H1 (cell line): ENCODE measurements at regions not wholly inside any gene's neighbourhood (a gene's known extent, or its start where the extent isn't known, plus 50 kb on each side); places are given as distances from the start of the nearest gene placed in this dataset.

Source experiments
- CTCF ChIA-PET: fragments of 300-600 bp; sonication (Branson Sonifier 250); formaldehyde crosslinking; loops from one replicate; lab custom pipeline; 2021; ENCODE audit not compliant: partially characterized antibody; lab: Charles Lee
- POLR2A ChIA-PET: fragments of 300-600 bp; sonication (Branson Sonifier 250); formaldehyde crosslinking; loops from one replicate; lab custom pipeline; 2021; ENCODE audit warnings: inconsistent platforms; ENCODE audit not compliant: partially characterized antibody; lab: Charles Lee
- DNase-seq, 2 experiments: peaks; one replicate each; pipeline versions ENCODE4 v3.0.0 to v3.0.0-alpha.2; 2010 to 2022; ENCODE audit warnings: low spot score in 2 of 2, low read depth in 1 of 2, mixed read lengths in 1 of 2
- FAIRE-seq: peaks from 2 replicates; lab custom pipeline; 2011; peaks lifted over from hg19 to GRCh38; lab: Jason Lieb, UNC
- H2AFZ ChIP-seq: 2 replicates; pipeline ENCODE4 v1.8.1; 2012; ENCODE audit warnings: low read length, inconsistent platforms
- H2AK5ac ChIP-seq: 2 replicates; pipeline ENCODE4 v1.6.1; 2013; ENCODE audit warnings: low read depth, low read length
- H2BK120ac ChIP-seq: replicated peaks from 2 replicates; pipeline ENCODE3; 2013; ENCODE audit warnings: low read depth, low read length, inconsistent platforms
- H2BK12ac ChIP-seq: 2 replicates; pipeline ENCODE4 v1.6.1; 2013; ENCODE audit warnings: low read depth, low read length
- H2BK15ac ChIP-seq: 2 replicates; pipeline ENCODE4 v1.6.1; 2013; ENCODE audit warnings: low read length
- H2BK20ac ChIP-seq: 2 replicates; pipeline ENCODE4 v1.6.1; 2013; ENCODE audit warnings: low read length
- H2BK5ac ChIP-seq: 2 replicates; pipeline ENCODE4 v1.6.1; 2013; ENCODE audit warnings: low read depth, low read length
- H3K14ac ChIP-seq: 2 replicates; pipeline ENCODE4 v1.6.1; 2013; ENCODE audit warnings: inconsistent platforms; ENCODE audit not compliant: insufficient read length
- H3K18ac ChIP-seq: 2 replicates; pipeline ENCODE4 v1.6.1; 2013; ENCODE audit warnings: low read length; ENCODE audit errors: extremely low read depth
- H3K23ac ChIP-seq: 2 replicates; pipeline ENCODE4 v1.6.1; 2013; ENCODE audit warnings: inconsistent platforms; ENCODE audit not compliant: insufficient read length
- H3K23me2 ChIP-seq: 2 replicates; pipeline ENCODE4 v1.6.1; 2013; ENCODE audit warnings: low read depth, low read length
- H3K27ac ChIP-seq: 2 replicates; pipeline ENCODE4 v1.6.1; 2011; ENCODE audit warnings: low read depth, low read length, inconsistent platforms
- H3K27me3 ChIP-seq, 4 experiments: replicated peaks in 1 of 4; 1 replicate in 1 of 4; 2 replicates in 3 of 4; pipeline versions ENCODE4 v1.6.1 to v1.8.1; 2011 to 2013; ENCODE audit warnings: low read length in 3 of 4, mild to moderate bottlenecking in 3 of 4, inconsistent platforms in 2 of 4, mixed read lengths in 2 of 4, moderate library complexity in 1 of 4; ENCODE audit not compliant: control insufficient read depth in 3 of 4, insufficient read depth in 3 of 4; ENCODE audit errors: extremely low read depth in 1 of 4
- H3K36me3 ChIP-seq, 4 experiments: 2 replicates each; pipeline versions ENCODE4 v1.6.1 to v1.8.1; 2011 to 2013; ENCODE audit warnings: mild to moderate bottlenecking in 4 of 4, low read length in 3 of 4, moderate library complexity in 2 of 4, control low read depth in 1 of 4, inconsistent platforms in 1 of 4; ENCODE audit not compliant: insufficient read depth in 4 of 4, control insufficient read depth in 2 of 4
- H3K4ac ChIP-seq: replicated peaks from 2 replicates; pipeline ENCODE3; 2013; ENCODE audit warnings: low read length, low read depth, mixed read lengths, inconsistent platforms; ENCODE audit not compliant: insufficient read length
- H3K4me1 ChIP-seq, 4 experiments: replicated peaks in 1 of 4; 1 replicate in 1 of 4; 2 replicates in 3 of 4; pipeline versions ENCODE4 v1.6.1 to v1.8.1; 2011 to 2013; ENCODE audit warnings: low read length in 3 of 4, inconsistent platforms in 2 of 4, mixed read lengths in 1 of 4; ENCODE audit not compliant: insufficient read depth in 4 of 4, control insufficient read depth in 3 of 4
- H3K4me2 ChIP-seq, 2 experiments: 2 replicates each; pipeline versions ENCODE4 v1.6.1 to v1.8.1; 2011 to 2013; ENCODE audit warnings: low read depth in 2 of 2, low read length in 2 of 2, control low read depth in 1 of 2, inconsistent platforms in 1 of 2, mild to moderate bottlenecking in 1 of 2; ENCODE audit not compliant: insufficient read depth in 1 of 2
- H3K4me3 ChIP-seq, 4 experiments: fragments of 200-600, 300-600 bp in 1 of 4; sonication (generic), shearing (Covaris generic), sonication (Bioruptor Twin) in 1 of 4; 2 replicates each; pipeline versions ENCODE4 v1.5.1 to v1.8.1; 2011 to 2016; ENCODE audit warnings: low read length in 4 of 4, low read depth in 3 of 4, control low read depth in 2 of 4, inconsistent platforms in 2 of 4, mild to moderate bottlenecking in 2 of 4, mixed read lengths in 1 of 4, moderate library complexity in 1 of 4; ENCODE audit not compliant: insufficient read depth in 2 of 4; ENCODE audit errors: extremely low read depth in 1 of 4
- H3K56ac ChIP-seq: replicated peaks from 2 replicates; pipeline ENCODE3; 2013; ENCODE audit warnings: low read depth, mild to moderate bottlenecking, mixed read lengths, low read length, inconsistent platforms; ENCODE audit not compliant: insufficient read length
- H3K79me1 ChIP-seq: 2 replicates; pipeline ENCODE4 v1.6.1; 2013; ENCODE audit warnings: low read depth, low read length, control low read depth
- H3K79me2 ChIP-seq, 2 experiments: 2 replicates each; pipeline versions ENCODE4 v1.6.1 to v1.8.1; 2012 to 2013; ENCODE audit warnings: low read length in 2 of 2, mild to moderate bottlenecking in 2 of 2, inconsistent platforms in 1 of 2; ENCODE audit not compliant: insufficient read depth in 2 of 2, control insufficient read depth in 1 of 2
- H3K9ac ChIP-seq, 4 experiments: replicated peaks in 1 of 4; 1 replicate in 1 of 4; 2 replicates in 3 of 4; pipeline versions ENCODE4 v1.6.1 to v1.8.1; 2011 to 2013; ENCODE audit warnings: low read depth in 3 of 4, low read length in 3 of 4, control low read depth in 2 of 4, mild to moderate bottlenecking in 2 of 4, moderate library complexity in 2 of 4, inconsistent platforms in 1 of 4; ENCODE audit errors: extremely low read depth in 1 of 4
- H3K9me3 ChIP-seq, 2 experiments: 2 replicates each; pipeline versions ENCODE4 v1.6.1 to v1.8.1; 2012 to 2013; ENCODE audit warnings: mild to moderate bottlenecking in 2 of 2, moderate library complexity in 2 of 2, control low read depth in 1 of 2, inconsistent platforms in 1 of 2, low read depth in 1 of 2, low read length in 1 of 2, mixed read lengths in 1 of 2; ENCODE audit not compliant: insufficient read depth in 2 of 2
- H4K20me1 ChIP-seq, 2 experiments: replicated peaks in 1 of 2; 2 replicates each; pipeline versions ENCODE3 to v1.8.1; 2011 to 2013; ENCODE audit warnings: inconsistent platforms in 2 of 2, low read length in 2 of 2, mild to moderate bottlenecking in 1 of 2; ENCODE audit not compliant: insufficient read depth in 2 of 2, control insufficient read depth in 1 of 2
- H4K5ac ChIP-seq: 2 replicates; pipeline ENCODE4 v1.6.1; 2013; ENCODE audit warnings: low read length, low read depth, mixed read lengths, inconsistent platforms; ENCODE audit not compliant: insufficient read length
- H4K8ac ChIP-seq: 2 replicates; pipeline ENCODE4 v1.8.0; 2013; ENCODE audit warnings: mild to moderate bottlenecking, moderate library complexity, low read length, inconsistent platforms; ENCODE audit not compliant: insufficient read depth; ENCODE audit errors: extremely low read depth
- H4K91ac ChIP-seq: replicated peaks from 2 replicates; pipeline ENCODE3; 2013; ENCODE audit warnings: low read length, mixed read lengths, inconsistent platforms; ENCODE audit not compliant: insufficient read length
- CHD2 ChIP-seq: IDR thresholded peaks from 2 replicates; pipeline ENCODE4 v1.6.1; 2012; ENCODE audit warnings: low read length, improper control_type of control experiment
- MAFK ChIP-seq: IDR thresholded peaks from 2 replicates; pipeline ENCODE4 v1.6.1; 2012; ENCODE audit warnings: low read depth, mild to moderate bottlenecking, improper control_type of control experiment, low read length
- RAD21 ChIP-seq, 2 experiments: IDR thresholded peaks in 1 of 2; conservative IDR thresholded peaks in 1 of 2; 2 replicates each; pipeline ENCODE4 v1.6.1; 2011; ENCODE audit warnings: low read depth in 2 of 2, low read length in 2 of 2, improper control_type of control experiment in 1 of 2, inconsistent platforms in 1 of 2, mild to moderate bottlenecking in 1 of 2, moderate library complexity in 1 of 2
- RNF2 ChIP-seq: fragments of 200-900, 300-1000 bp; sonication (generic); IDR thresholded peaks from 2 replicates; pipeline ENCODE4 v1.7.1; 2016; ENCODE audit warnings: borderline replicate concordance, low read depth, mild to moderate bottlenecking, antibody characterized with exemption, low read length; ENCODE audit not compliant: poor library complexity, severe bottlenecking; ENCODE audit errors: missing control alignments
- RXRA ChIP-seq: IDR thresholded peaks from 2 replicates; pipeline ENCODE4 v1.6.1; 2011; ENCODE audit warnings: low read depth, mild to moderate bottlenecking, low read length, moderate library complexity; ENCODE audit not compliant: insufficient read depth
- SIN3A ChIP-seq, 2 experiments: IDR thresholded peaks in 1 of 2; conservative IDR thresholded peaks in 1 of 2; 2 replicates each; pipeline ENCODE4 v1.6.1; 2011 to 2012; ENCODE audit warnings: low read length in 2 of 2, improper control_type of control experiment in 1 of 2, low read depth in 1 of 2, mild to moderate bottlenecking in 1 of 2
- SP2 ChIP-seq: IDR thresholded peaks from 2 replicates; pipeline ENCODE4 v1.6.1; 2012; ENCODE audit warnings: mild to moderate bottlenecking, low read length, inconsistent platforms
- TEAD4 ChIP-seq: IDR thresholded peaks from 2 replicates; pipeline ENCODE4 v1.6.1; 2012; ENCODE audit warnings: low read depth, low read length, inconsistent platforms, mixed read lengths
- WGBS, 2 experiments: shearing (Covaris generic) in 1 of 2; methylation state at CpG; one replicate each; pipeline versions ENCODE4 v1.1.6 to v1.1.7; 2013 to 2015; ENCODE audit warnings: low lambda C conversion rate in 2 of 2, mixed read lengths in 2 of 2, inconsistent platforms in 1 of 2, low coverage in 1 of 2, missing lambda C conversion rate in 1 of 2; ENCODE audit not compliant: insufficient replicate concordance in 2 of 2, insufficient coverage in 1 of 2, insufficient read length in 1 of 2; ENCODE audit errors: extremely low coverage in 1 of 2, missing lambda C conversion rate in 1 of 2; 5-methylcytosine and 5-hydroxymethylcytosine counted together
- TF ChIP-seq, protein P1 (sequence below): IDR thresholded peaks from 2 replicates; pipeline ENCODE4 v1.6.1; 2012; ENCODE audit warnings: inconsistent platforms
- TF ChIP-seq, protein P2 (sequence below), 3 experiments: IDR thresholded peaks; 1 replicate in 2 of 3; 2 replicates in 1 of 3; pipeline versions ENCODE4 v1.5.1 to v1.6.1; 2011; ENCODE audit warnings: low read length in 3 of 3, mild to moderate bottlenecking in 3 of 3, inconsistent platforms in 2 of 3, low read depth in 1 of 3, moderate library complexity in 1 of 3; ENCODE audit not compliant: insufficient read depth in 1 of 3; ENCODE audit errors: control extremely low read depth in 1 of 3

DNA sequence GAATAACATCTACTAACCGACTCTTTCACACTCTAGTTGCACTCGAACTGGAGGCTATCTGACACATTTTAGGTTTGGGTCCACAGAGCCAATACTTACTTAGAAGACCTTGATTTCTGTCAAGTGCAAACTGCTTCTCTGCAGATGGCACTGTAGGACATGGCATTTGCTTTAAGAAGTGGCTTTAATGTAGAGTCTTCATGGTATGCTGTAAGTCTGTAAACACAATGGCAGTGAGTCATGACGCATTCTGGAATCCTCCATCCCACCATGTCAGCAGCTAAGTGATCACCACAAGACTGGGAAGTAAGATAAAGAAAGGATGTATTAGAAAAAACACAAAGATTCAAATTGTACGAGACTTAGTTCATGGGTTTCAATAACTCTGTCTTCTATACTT is 377.0 kb upstream of the NOX3 start:
- DNase-seq, result peak in 1 of 2 experiments; percentile 10
- no peak overlapping the region for H2AFZ ChIP-seq
- CTCF ChIA-PET, result no interaction called here
- TF ChIP-seq RXRA (no peak), SP2 (no peak), RAD21 (IDR thresholded peaks at IDR 0.05 in 1 of 2, conservative IDR thresholded peaks at IDR 0.05 in 1 of 2; ENCODE audit: low read depth in 2 of 2, low read length in 2 of 2) (peak; percentile 51 to 58), CHD2 (no peak), MAFK (no peak), RNF2 (no peak), SIN3A (conservative IDR thresholded peaks at IDR 0.05 in 1 of 2, IDR thresholded peaks at IDR 0.05 in 1 of 2; ENCODE audit: low read depth in 1 of 2, low read length in 2 of 2) (no peak), TEAD4 (no peak)
- TF ChIP-seq, protein P1, sequence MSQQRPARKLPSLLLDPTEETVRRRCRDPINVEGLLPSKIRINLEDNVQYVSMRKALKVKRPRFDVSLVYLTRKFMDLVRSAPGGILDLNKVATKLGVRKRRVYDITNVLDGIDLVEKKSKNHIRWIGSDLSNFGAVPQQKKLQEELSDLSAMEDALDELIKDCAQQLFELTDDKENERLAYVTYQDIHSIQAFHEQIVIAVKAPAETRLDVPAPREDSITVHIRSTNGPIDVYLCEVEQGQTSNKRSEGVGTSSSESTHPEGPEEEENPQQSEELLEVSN, result no peak
- TF ChIP-seq, protein P2, sequence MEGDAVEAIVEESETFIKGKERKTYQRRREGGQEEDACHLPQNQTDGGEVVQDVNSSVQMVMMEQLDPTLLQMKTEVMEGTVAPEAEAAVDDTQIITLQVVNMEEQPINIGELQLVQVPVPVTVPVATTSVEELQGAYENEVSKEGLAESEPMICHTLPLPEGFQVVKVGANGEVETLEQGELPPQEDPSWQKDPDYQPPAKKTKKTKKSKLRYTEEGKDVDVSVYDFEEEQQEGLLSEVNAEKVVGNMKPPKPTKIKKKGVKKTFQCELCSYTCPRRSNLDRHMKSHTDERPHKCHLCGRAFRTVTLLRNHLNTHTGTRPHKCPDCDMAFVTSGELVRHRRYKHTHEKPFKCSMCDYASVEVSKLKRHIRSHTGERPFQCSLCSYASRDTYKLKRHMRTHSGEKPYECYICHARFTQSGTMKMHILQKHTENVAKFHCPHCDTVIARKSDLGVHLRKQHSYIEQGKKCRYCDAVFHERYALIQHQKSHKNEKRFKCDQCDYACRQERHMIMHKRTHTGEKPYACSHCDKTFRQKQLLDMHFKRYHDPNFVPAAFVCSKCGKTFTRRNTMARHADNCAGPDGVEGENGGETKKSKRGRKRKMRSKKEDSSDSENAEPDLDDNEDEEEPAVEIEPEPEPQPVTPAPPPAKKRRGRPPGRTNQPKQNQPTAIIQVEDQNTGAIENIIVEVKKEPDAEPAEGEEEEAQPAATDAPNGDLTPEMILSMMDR (IDR thresholded peaks at IDR 0.05; ENCODE audit: control extremely low read depth in 1 of 3, insufficient read depth in 1 of 3, low read depth in 1 of 3, low read length in 3 of 3), result peak in 2 of 3 experiments; percentile 10 to 20; a peak in 2 of 4 replicates

More for the DNA sequence above, 377.0 kb upstream of the NOX3 start:
- Histone ChIP-seq H3K4me1 (no peaks in the 10 kb centered on the region), H3K4me3 (no peak overlapping the region), H2BK120ac (no peak overlapping the region), H2AK5ac (no peak overlapping the region), H3K79me2 (no peaks in the 10 kb centered on the region), H4K5ac (no peak overlapping the region), H3K23me2 (no peaks in the 10 kb centered on the region), H4K20me1 (no peaks in the 10 kb centered on the region), H3K18ac (no peak overlapping the region), H2BK12ac (no peak overlapping the region), H3K4me2 (no peak overlapping the region), H2BK15ac (no peak overlapping the region), H4K91ac (no peak overlapping the region), H3K27me3 (no peaks in the 10 kb centered on the region), H3K9ac (no peak overlapping the region), H3K36me3 (no peaks in the 10 kb centered on the region), H2BK5ac (no peak overlapping the region), H3K9me3 (no peaks in the 10 kb centered on the region; a peak in 1 of 4 replicates), H3K4ac (no peak overlapping the region), H4K8ac (no peak overlapping the region), H3K56ac (no peak overlapping the region), H3K27ac (no peak overlapping the region), H3K79me1 (no peaks in the 10 kb centered on the region), H3K14ac (no peak overlapping the region), H2BK20ac (no peak overlapping the region), H3K23ac (no peak overlapping the region)
- POLR2A ChIA-PET, result no interaction called here
- WGBS, 2 experiments, result 92% methylated on average over 4 of the region's 4 CpGs; no CpG with 5 or more reads in 1 of the 2 experiments
- no peak for FAIRE-seq
